ENCODE measurements at regions not wholly inside any gene's neighbourhood (a gene's known extent, or its start where the extent isn't known, plus 50 kb on each side); places are given as distances from the start of the nearest gene placed in this dataset.

GRCh38 chr7:17516771-17517170 is 218.3 kb downstream of the AHR start:
- Histone ChIP-seq H3K36me3 (ENCODE audit: control insufficient read depth in 2 of 2, insufficient read depth in 2 of 2, low read length in 2 of 2) (no peaks in the 10 kb centered on the region), H3K27me3 (ENCODE audit: control insufficient read depth in 1 of 2, insufficient read depth in 2 of 2, low read length in 2 of 2) (no peaks in the 10 kb centered on the region), H3K9me3 (ENCODE audit: control insufficient read depth in 2 of 2, low read length in 2 of 2) (no peaks in the 10 kb centered on the region), H3K27ac (ENCODE audit: low read length) (no peak overlapping the region), H3K4me1 (ENCODE audit: control insufficient read depth, insufficient read depth, low read length) (no peaks in the 10 kb centered on the region), H3K9ac (ENCODE audit: low read length in 2 of 2) (no peak overlapping the region), H3K4me3 (ENCODE audit: low read length in 2 of 2) (no peak overlapping the region)

DNA sequence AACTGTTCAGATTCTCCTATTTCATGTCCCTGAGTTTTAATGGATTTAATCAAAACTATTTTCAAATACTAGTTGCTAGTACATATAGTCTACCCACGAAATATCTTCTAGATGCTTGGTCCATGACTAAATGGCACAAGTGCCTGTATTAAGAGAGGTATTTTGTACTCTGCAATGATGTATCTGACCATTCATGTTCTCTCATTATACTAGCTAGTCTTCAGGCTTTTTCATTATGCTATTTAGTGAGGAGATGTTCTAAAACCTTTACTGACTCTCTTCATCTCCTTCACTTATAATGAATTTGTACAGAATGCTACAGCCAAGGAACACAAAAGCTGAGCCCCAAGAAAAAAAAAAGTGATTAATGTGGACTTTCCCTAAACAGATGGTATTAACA is 222.5 kb downstream of the AHR start:
- Histone ChIP-seq H3K9ac (ENCODE audit: low read length in 2 of 2) (no peak overlapping the region), H3K9me3 (ENCODE audit: control insufficient read depth in 2 of 2, low read length in 2 of 2) (no peaks in the 10 kb centered on the region), H3K4me3 (ENCODE audit: low read length in 2 of 2) (no peak overlapping the region), H3K27ac (ENCODE audit: low read length) (no peak overlapping the region), H3K4me1 (ENCODE audit: control insufficient read depth, insufficient read depth, low read length) (no peaks in the 10 kb centered on the region), H3K36me3 (ENCODE audit: control insufficient read depth in 2 of 2, insufficient read depth in 2 of 2, low read length in 2 of 2) (no peaks in the 10 kb centered on the region), H3K27me3 (ENCODE audit: control insufficient read depth in 1 of 2, insufficient read depth in 2 of 2, low read length in 2 of 2) (no peaks in the 10 kb centered on the region)

GRCh38 chr7:17521437-17521836 is 223.0 kb downstream of the AHR start:
- H3K4me3 ChIP-seq (ENCODE audit: low read length in 2 of 2) = no peak overlapping the region
- H3K27me3 ChIP-seq (ENCODE audit: control insufficient read depth in 1 of 2, insufficient read depth in 2 of 2, low read length in 2 of 2) = no peaks in the 10 kb centered on the region
- no peak overlapping the region for H3K9ac ChIP-seq (ENCODE audit: low read length in 2 of 2)
- no peaks in the 10 kb centered on the region for H3K9me3 ChIP-seq (ENCODE audit: control insufficient read depth in 2 of 2, low read length in 2 of 2)
- H3K36me3 ChIP-seq (ENCODE audit: control insufficient read depth in 2 of 2, insufficient read depth in 2 of 2, low read length in 2 of 2) = no peaks in the 10 kb centered on the region
- no peak overlapping the region for H3K27ac ChIP-seq (ENCODE audit: low read length)
- H3K4me1 ChIP-seq (ENCODE audit: control insufficient read depth, insufficient read depth, low read length) = no peaks in the 10 kb centered on the region

DNA sequence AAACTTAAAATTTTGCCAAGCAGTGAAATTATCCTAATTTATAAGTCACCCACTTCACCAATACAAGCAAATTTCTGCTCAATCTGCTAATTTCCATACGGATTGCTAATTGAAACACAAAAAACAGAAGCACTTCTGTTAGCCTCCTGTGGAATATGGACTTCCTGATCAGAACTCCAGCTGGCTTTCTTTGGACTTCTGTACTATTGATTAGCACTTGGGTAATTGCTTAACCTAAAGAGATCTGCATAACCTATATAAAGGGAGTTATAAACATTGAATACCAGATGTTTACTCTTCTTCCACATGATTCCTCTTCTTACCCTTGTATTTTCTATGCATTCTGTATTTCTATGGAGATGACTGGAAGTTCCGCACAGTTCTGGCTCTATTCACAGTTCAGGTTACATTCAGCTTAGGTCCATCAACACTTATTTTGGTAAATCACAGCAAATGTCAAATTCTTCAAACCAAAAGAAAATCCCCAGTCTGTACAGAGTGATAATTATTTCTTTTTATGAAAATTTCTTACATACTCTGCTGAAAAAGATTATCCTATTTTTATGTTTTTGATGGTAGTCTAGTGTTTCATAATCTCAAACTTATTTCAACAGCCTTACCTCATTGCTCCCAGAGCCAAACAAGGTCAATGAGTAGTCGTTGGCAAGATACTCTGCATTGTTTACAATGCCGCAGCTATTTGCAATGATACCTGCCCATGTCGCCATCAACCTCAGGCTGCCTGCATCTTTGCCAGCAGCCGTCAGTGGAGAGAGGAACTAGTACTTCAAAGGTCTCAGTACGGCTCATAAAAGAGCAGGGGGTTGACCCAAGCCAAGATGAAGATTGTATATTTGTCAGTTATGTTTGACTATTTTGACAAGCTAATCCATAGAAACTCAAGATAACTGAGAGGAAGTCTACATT is 225.6 kb downstream of the AHR start:
- Histone ChIP-seq H3K27ac (ENCODE audit: low read length) (no peak overlapping the region), H3K9me3 (ENCODE audit: control insufficient read depth in 2 of 2, low read length in 2 of 2) (no peaks in the 10 kb centered on the region)

GRCh38 chr7:17524746-17525145 is 226.3 kb downstream of the AHR start:
- H3K4me1 ChIP-seq (ENCODE audit: control insufficient read depth, insufficient read depth, low read length) = no peaks in the 10 kb centered on the region
- no peak overlapping the region for H3K9ac ChIP-seq (ENCODE audit: low read length in 2 of 2)
- no peaks in the 10 kb centered on the region for H3K27me3 ChIP-seq (ENCODE audit: control insufficient read depth in 1 of 2, insufficient read depth in 2 of 2, low read length in 2 of 2)
- no peaks in the 10 kb centered on the region for H3K9me3 ChIP-seq (ENCODE audit: control insufficient read depth in 2 of 2, low read length in 2 of 2)
- H3K4me3 ChIP-seq (ENCODE audit: low read length in 2 of 2) = no peak overlapping the region
- H3K27ac ChIP-seq (ENCODE audit: low read length) = no peak overlapping the region
- H3K36me3 ChIP-seq (ENCODE audit: control insufficient read depth in 2 of 2, insufficient read depth in 2 of 2, low read length in 2 of 2) = no peaks in the 10 kb centered on the region

More for the DNA sequence above, 225.6 kb downstream of the AHR start:
- H3K36me3 ChIP-seq (ENCODE audit: control insufficient read depth in 2 of 2, insufficient read depth in 2 of 2, low read length in 2 of 2) = no peaks in the 10 kb centered on the region
- H3K9ac ChIP-seq (ENCODE audit: low read length in 2 of 2) = no peak overlapping the region
- no peak overlapping the region for H3K4me3 ChIP-seq (ENCODE audit: low read length in 2 of 2)
- no peaks in the 10 kb centered on the region for H3K4me1 ChIP-seq (ENCODE audit: control insufficient read depth, insufficient read depth, low read length)
- H3K27me3 ChIP-seq (ENCODE audit: control insufficient read depth in 1 of 2, insufficient read depth in 2 of 2, low read length in 2 of 2) = no peaks in the 10 kb centered on the region

DNA sequence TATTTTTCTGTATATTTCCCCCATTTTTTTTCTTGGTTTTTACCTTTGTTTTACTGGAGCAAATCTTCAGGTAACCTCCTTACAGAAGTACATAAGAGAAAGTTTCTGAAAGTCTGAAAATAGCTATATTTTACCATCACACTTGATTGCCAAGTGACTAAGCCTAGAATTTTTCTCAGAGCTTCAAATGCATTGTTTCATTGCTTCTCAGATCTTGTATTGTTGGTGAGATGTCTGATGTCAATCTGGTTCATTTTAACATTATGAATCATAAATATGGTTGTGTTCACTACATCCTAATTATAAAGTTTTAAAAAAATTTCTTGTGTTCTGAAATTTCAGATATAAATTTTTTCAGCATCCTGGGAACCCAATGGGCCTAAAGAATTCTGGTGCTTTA is 228.2 kb downstream of the AHR start:
- no peak overlapping the region for H3K9ac ChIP-seq (ENCODE audit: low read length in 2 of 2)
- no peak overlapping the region for H3K27ac ChIP-seq (ENCODE audit: low read length)
- H3K27me3 ChIP-seq (ENCODE audit: control insufficient read depth in 1 of 2, insufficient read depth in 2 of 2, low read length in 2 of 2) = no peaks in the 10 kb centered on the region
- H3K4me3 ChIP-seq (ENCODE audit: low read length in 2 of 2) = no peak overlapping the region
- H3K9me3 ChIP-seq (ENCODE audit: control insufficient read depth in 2 of 2, low read length in 2 of 2) = no peaks in the 10 kb centered on the region
- H3K36me3 ChIP-seq (ENCODE audit: control insufficient read depth in 2 of 2, insufficient read depth in 2 of 2, low read length in 2 of 2) = no peaks in the 10 kb centered on the region
- no peaks in the 10 kb centered on the region for H3K4me1 ChIP-seq (ENCODE audit: control insufficient read depth, insufficient read depth, low read length)

- Histone ChIP-seq H3K27ac (ENCODE audit: low read length) (no peak overlapping the region), H3K36me3 (ENCODE audit: control insufficient read depth in 2 of 2, insufficient read depth in 2 of 2, low read length in 2 of 2) (no peaks in the 10 kb centered on the region), H3K27me3 (ENCODE audit: control insufficient read depth in 1 of 2, insufficient read depth in 2 of 2, low read length in 2 of 2) (no peaks in the 10 kb centered on the region), H3K9ac (ENCODE audit: low read length in 2 of 2) (no peak overlapping the region), H3K4me3 (ENCODE audit: low read length in 2 of 2) (no peak overlapping the region), H3K4me1 (ENCODE audit: control insufficient read depth, insufficient read depth, low read length) (no peaks in the 10 kb centered on the region), H3K9me3 (ENCODE audit: control insufficient read depth in 2 of 2, low read length in 2 of 2) (no peaks in the 10 kb centered on the region)
Measured at GRCh38 chr7:17528636-17529035, 230.2 kb downstream of the AHR start.

GRCh38 chr7:17530244-17530643 is 231.8 kb downstream of the AHR start:
- Histone ChIP-seq H3K27me3 (ENCODE audit: control insufficient read depth in 1 of 2, insufficient read depth in 2 of 2, low read length in 2 of 2) (no peaks in the 10 kb centered on the region), H3K4me3 (ENCODE audit: low read length in 2 of 2) (no peak overlapping the region), H3K36me3 (ENCODE audit: control insufficient read depth in 2 of 2, insufficient read depth in 2 of 2, low read length in 2 of 2) (no peaks in the 10 kb centered on the region), H3K27ac (ENCODE audit: low read length) (no peak overlapping the region), H3K9ac (ENCODE audit: low read length in 2 of 2) (no peak overlapping the region), H3K9me3 (ENCODE audit: control insufficient read depth in 2 of 2, low read length in 2 of 2) (no peaks in the 10 kb centered on the region), H3K4me1 (ENCODE audit: control insufficient read depth, insufficient read depth, low read length) (no peaks in the 10 kb centered on the region)

DNA sequence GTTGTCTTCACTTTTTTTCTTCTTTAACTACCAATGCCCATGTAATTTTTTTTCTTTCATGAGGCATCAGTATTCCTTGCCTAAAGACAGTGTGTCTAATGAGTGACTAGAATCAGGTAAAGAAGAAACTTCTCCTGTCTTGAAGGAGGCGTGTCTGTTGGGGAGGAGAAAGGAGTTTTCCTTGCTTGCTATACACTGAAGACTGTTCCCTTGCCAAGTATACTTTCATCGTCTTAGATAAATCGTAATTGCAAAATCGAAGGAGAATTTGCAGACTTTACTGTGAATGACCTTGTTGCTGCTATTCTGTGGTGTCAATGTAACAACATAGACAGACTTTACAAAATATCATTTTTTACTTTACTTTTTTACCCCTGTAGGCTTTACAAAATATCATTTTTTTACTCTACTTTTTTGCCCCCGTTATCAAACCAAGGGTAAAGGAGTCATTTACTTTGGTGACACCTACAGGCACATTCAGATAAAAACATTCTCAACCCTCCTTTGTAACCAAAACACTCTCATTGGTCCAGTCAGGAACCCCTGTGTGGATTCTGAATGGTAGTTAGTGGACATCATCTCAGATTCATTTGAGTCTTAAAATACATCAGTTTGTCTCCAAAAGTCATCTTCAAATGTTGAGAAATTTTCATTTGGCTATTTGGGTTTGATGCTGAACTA is 232.4 kb downstream of the AHR start:
- no peak overlapping the region for H3K4me3 ChIP-seq (ENCODE audit: low read length in 2 of 2)
- H3K27me3 ChIP-seq (ENCODE audit: control insufficient read depth in 1 of 2, insufficient read depth in 2 of 2, low read length in 2 of 2) = no peaks in the 10 kb centered on the region
- no peak overlapping the region for H3K9ac ChIP-seq (ENCODE audit: low read length in 2 of 2)
- H3K36me3 ChIP-seq (ENCODE audit: control insufficient read depth in 2 of 2, insufficient read depth in 2 of 2, low read length in 2 of 2) = no peaks in the 10 kb centered on the region
- no peaks in the 10 kb centered on the region for H3K4me1 ChIP-seq (ENCODE audit: control insufficient read depth, insufficient read depth, low read length)
- H3K9me3 ChIP-seq (ENCODE audit: control insufficient read depth in 2 of 2, low read length in 2 of 2) = no peaks in the 10 kb centered on the region
- no peak overlapping the region for H3K27ac ChIP-seq (ENCODE audit: low read length)

DNA sequence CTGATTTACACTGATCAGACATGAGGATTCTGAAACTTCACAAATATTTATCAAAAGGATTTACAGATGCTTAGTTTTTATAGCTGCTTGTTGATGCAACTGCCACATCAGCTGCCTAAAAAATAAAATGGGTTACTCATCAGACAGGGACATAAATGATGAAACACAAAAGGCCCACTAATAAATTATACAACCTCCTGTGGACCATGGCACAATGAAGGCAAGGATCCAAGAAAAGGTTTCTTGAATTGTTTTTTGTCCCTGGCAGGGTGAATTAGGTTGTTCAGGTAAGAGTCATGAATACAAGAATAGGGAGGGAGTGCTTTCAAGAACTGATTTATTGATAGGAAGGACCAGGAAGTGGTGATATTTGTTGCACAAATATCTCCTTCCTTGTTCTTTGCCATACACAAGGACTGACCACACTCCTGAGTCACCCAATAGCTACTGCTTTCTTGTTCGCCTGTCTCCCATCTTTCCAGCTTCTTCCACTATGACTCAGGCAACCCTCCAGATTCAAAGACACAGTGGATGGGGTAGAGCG is 234.5 kb downstream of the AHR start:
- Histone ChIP-seq H3K9ac (ENCODE audit: low read length in 2 of 2) (no peak overlapping the region), H3K4me3 (ENCODE audit: low read length in 2 of 2) (no peak overlapping the region), H3K36me3 (ENCODE audit: control insufficient read depth in 2 of 2, insufficient read depth in 2 of 2, low read length in 2 of 2) (no peaks in the 10 kb centered on the region), H3K27ac (ENCODE audit: low read length) (no peak overlapping the region), H3K27me3 (ENCODE audit: control insufficient read depth in 1 of 2, insufficient read depth in 2 of 2, low read length in 2 of 2) (no peaks in the 10 kb centered on the region), H3K9me3 (ENCODE audit: control insufficient read depth in 2 of 2, low read length in 2 of 2) (no peaks in the 10 kb centered on the region), H3K4me1 (ENCODE audit: control insufficient read depth, insufficient read depth, low read length) (no peaks in the 10 kb centered on the region)

GRCh38 chr7:17534348-17534747 is 235.9 kb downstream of the AHR start:
- Histone ChIP-seq H3K27me3 (ENCODE audit: control insufficient read depth in 1 of 2, insufficient read depth in 2 of 2, low read length in 2 of 2) (no peaks in the 10 kb centered on the region), H3K9me3 (ENCODE audit: control insufficient read depth in 2 of 2, low read length in 2 of 2) (no peaks in the 10 kb centered on the region), H3K27ac (ENCODE audit: low read length) (no peak overlapping the region), H3K36me3 (ENCODE audit: control insufficient read depth in 2 of 2, insufficient read depth in 2 of 2, low read length in 2 of 2) (no peaks in the 10 kb centered on the region), H3K4me1 (ENCODE audit: control insufficient read depth, insufficient read depth, low read length) (no peaks in the 10 kb centered on the region), H3K9ac (ENCODE audit: low read length in 2 of 2) (no peak overlapping the region), H3K4me3 (ENCODE audit: low read length in 2 of 2) (no peak overlapping the region)
